Fibroblast of lung (primary cell): ENCODE measurements at regions not wholly inside any gene's neighbourhood (a gene's known extent, or its start where the extent isn't known, plus 50 kb on each side); places are given as distances from the start of the nearest gene placed in this dataset.

Source experiments
- CTCF ChIP-seq, 2 donors: IDR thresholded peaks in 1 of 2; conservative IDR thresholded peaks in 1 of 2; 1 replicate in 1 of 2; 2 replicates in 1 of 2; pipeline ENCODE4 v1.5.1; 2011 to 2012; ENCODE audit warnings: low read length in 2 of 2, control low read depth in 1 of 2, inconsistent platforms in 1 of 2, low read depth in 1 of 2, mild to moderate bottlenecking in 1 of 2
- EZH2 ChIP-seq: IDR thresholded peaks from 2 replicates; pipeline ENCODE4 v1.5.1; 2012; ENCODE audit warnings: low read length, control low read depth, mild to moderate bottlenecking; ENCODE audit errors: missing control alignments

- TF ChIP-seq EZH2 (no peak), CTCF (conservative IDR thresholded peaks at IDR 0.05 in 1 of 2, IDR thresholded peaks at IDR 0.05 in 1 of 2; ENCODE audit: low read depth in 1 of 2, low read length in 2 of 2) (no peak)
Measured at GRCh38 chr13:62040806-62041205, 625.2 kb upstream of the PCDH20 start.
